B cell (primary cell): ENCODE measurements at regions not wholly inside any gene's neighbourhood (a gene's known extent, or its start where the extent isn't known, plus 50 kb on each side); places are given as distances from the start of the nearest gene placed in this dataset.

Experiments
- ATAC-seq: fragments of 200-7000 bp; cut with Tn5 transposase; one replicate; pipeline ENCODE4 v1.10.0; 2021; ENCODE audit warnings: low read depth, mild to moderate bottlenecking, moderate number of reproducible peaks, moderate library complexity
- CTCF ChIA-PET: fragments of 350-600 bp; sonication (Branson Sonifier 250); formaldehyde crosslinking; loops from one replicate; lab custom pipeline; 2021; ENCODE audit warnings: antibody characterized with exemption, inconsistent platforms; lab: Charles Lee
- POLR2A ChIA-PET: fragments of 350-600 bp; sonication (Branson Sonifier 250); formaldehyde crosslinking; loops from one replicate; lab custom pipeline; 2021; ENCODE audit warnings: antibody characterized with exemption; lab: Charles Lee
- DNase-seq: peaks from one replicate; pipeline ENCODE4 v3.0.0; 2013
- H2AFZ ChIP-seq: 2 replicates; pipeline ENCODE4 v1.6.1; 2012; ENCODE audit warnings: mild to moderate bottlenecking, low read depth, low read length; ENCODE audit not compliant: insufficient read depth, poor library complexity, severe bottlenecking
- H3K27ac ChIP-seq, 2 donors: 1 replicate in 1 of 2; 2 replicates in 1 of 2; pipeline ENCODE4 v1.5.1; 2012 to 2013; ENCODE audit warnings: low read length in 2 of 2, mild to moderate bottlenecking in 2 of 2, moderate library complexity in 1 of 2
- H3K27me3 ChIP-seq, 4 experiments: fragments of 200-600 bp in 1 of 4; sonication (generic) in 1 of 4; replicated peaks in 1 of 4; 1 replicate in 2 of 4; 2 replicates in 2 of 4; pipeline versions ENCODE4 v1.6.1 to v1.7.0; 2013 to 2016; ENCODE audit warnings: low read length in 3 of 4, mild to moderate bottlenecking in 2 of 4, mixed read lengths in 1 of 4, moderate library complexity in 1 of 4; ENCODE audit not compliant: insufficient read depth in 4 of 4, control insufficient read depth in 3 of 4; ENCODE audit errors: control extremely low read depth in 1 of 4
- H3K36me3 ChIP-seq, 2 experiments: replicated peaks in 1 of 2; 1 replicate in 1 of 2; 2 replicates in 1 of 2; pipeline versions ENCODE4 v1.6.1 to v1.7.1; 2013; ENCODE audit warnings: low read length in 1 of 2; ENCODE audit not compliant: insufficient read depth in 2 of 2, control insufficient read depth in 1 of 2; ENCODE audit errors: control extremely low read depth in 1 of 2, extremely low read depth in 1 of 2
- H3K4me1 ChIP-seq, 2 donors: fragments of 200-600 bp in 1 of 2; sonication (generic) in 1 of 2; 1 replicate in 1 of 2; 2 replicates in 1 of 2; pipeline versions ENCODE4 v1.5.1 to v1.6.1; 2013 to 2017; ENCODE audit warnings: low read length in 2 of 2; ENCODE audit not compliant: control insufficient read depth in 2 of 2, insufficient read depth in 2 of 2
- H3K4me2 ChIP-seq: replicated peaks from 2 replicates; pipeline ENCODE3; 2012; ENCODE audit warnings: mild to moderate bottlenecking, low read depth, low read length; ENCODE audit not compliant: poor library complexity, severe bottlenecking
- H3K4me3 ChIP-seq, 5 experiments: fragments of 200-600 bp in 1 of 5; sonication (generic) in 1 of 5; 1 replicate in 3 of 5; 2 replicates in 2 of 5; pipeline versions ENCODE4 v1.5.1 to v1.7.0; 2011 to 2016; ENCODE audit warnings: low read length in 4 of 5, mild to moderate bottlenecking in 4 of 5, low read depth in 2 of 5, control low read depth in 1 of 5, moderate library complexity in 1 of 5; ENCODE audit not compliant: insufficient read depth in 1 of 5; ENCODE audit errors: control extremely low read depth in 1 of 5, extremely low read depth in 1 of 5
- H3K79me2 ChIP-seq: fragments of 200-600 bp; sonication (generic); one replicate; pipeline ENCODE4 v1.6.0; 2016; ENCODE audit warnings: low read length; ENCODE audit not compliant: control insufficient read depth, insufficient read depth
- H3K9ac ChIP-seq: fragments of 200-600 bp; sonication (generic); 2 replicates; pipeline ENCODE4 v1.6.1; 2017; ENCODE audit warnings: mild to moderate bottlenecking, low read length, moderate library complexity
- H3K9me3 ChIP-seq, 3 donors: one replicate each; pipeline versions ENCODE4 v1.6.1 to v1.7.1; 2013; ENCODE audit warnings: low read length in 2 of 3; ENCODE audit not compliant: control insufficient read depth in 2 of 3, insufficient read depth in 1 of 3; ENCODE audit errors: control extremely low read depth in 1 of 3
- H4K20me1 ChIP-seq: 2 replicates; pipeline ENCODE4 v1.6.0; 2012; ENCODE audit warnings: mild to moderate bottlenecking, low read length; ENCODE audit not compliant: insufficient read depth, control insufficient read depth, poor library complexity, severe bottlenecking
- H3K27ac Mint-ChIP-seq: one replicate; pipeline ENCODE4 v1.8.0; 2021; ENCODE audit warnings: mixed read lengths
- H3K27me3 Mint-ChIP-seq: one replicate; pipeline ENCODE4 v1.8.0; 2021; ENCODE audit warnings: mixed read lengths
- H3K4me1 Mint-ChIP-seq: one replicate; pipeline ENCODE4 v1.8.0; 2021; ENCODE audit warnings: mixed read lengths
- H3K4me3 Mint-ChIP-seq: one replicate; pipeline ENCODE4 v1.8.0; 2021; ENCODE audit warnings: mixed read lengths
- H3K9me3 Mint-ChIP-seq: one replicate; pipeline ENCODE4 v1.8.0; 2022; ENCODE audit warnings: mixed read lengths; ENCODE audit not compliant: insufficient read depth
- CTCF ChIP-seq: fragments of 200-600 bp; IDR thresholded peaks from one replicate; pipeline ENCODE4 v1.8.0; 2022; ENCODE audit warnings: antibody characterized with exemption, mild to moderate bottlenecking
- EZH2 ChIP-seq: IDR thresholded peaks from 2 replicates; pipeline ENCODE4 v1.6.1; 2012; ENCODE audit warnings: borderline replicate concordance, low read depth, mild to moderate bottlenecking, moderate library complexity, low read length; ENCODE audit not compliant: insufficient read depth, poor library complexity, severe bottlenecking
- WGBS: methylation state at CpG from one replicate; pipeline ENCODE4 v1.1.5; 2013; ENCODE audit warnings: missing lambda C conversion rate; ENCODE audit not compliant: insufficient coverage; 5-methylcytosine and 5-hydroxymethylcytosine counted together
- intact Hi-C: fragments of 100-400 bp; cut with micrococcal nuclease; formaldehyde crosslinking; loops from one replicate; pipeline ENCODE4 v1.10.0; 2022

GRCh38 chr12:68416350-68416749 is 84.2 kb upstream of the MDM1 start:
- CTCF ChIA-PET: no interaction called here
- WGBS: 95% methylated on average over 4 of the region's 6 CpGs

GRCh38 chr12:68416826-68417225 is 84.7 kb upstream of the MDM1 start:
- no peaks in the 10 kb centered on the region for H3K79me2 ChIP-seq
- no peak overlapping the region for H3K27ac ChIP-seq
- Mint-ChIP-seq H3K27ac (no peak overlapping the region), H3K27me3 (no peaks in the 10 kb centered on the region), H3K9me3 (no peaks in the 10 kb centered on the region), H3K4me3 (no peak overlapping the region), H3K4me1 (peaks cover 26% of the 10 kb centered on the region)
- intact Hi-C loops: loop anchor here (5.0 kb wide), 1 partner anchor 50 kb away; no protein-coding TSS in a partner anchor
- ChIA-PET POLR2A (interaction anchor here (0.7 kb wide), 1 partner anchor 152 kb away, joined by 6 read pairs; no protein-coding TSS in a partner anchor), CTCF (no interaction called here)
- H3K27me3 ChIP-seq: no peaks in the 10 kb centered on the region
- no peaks in the 10 kb centered on the region for H3K36me3 ChIP-seq
- no peak overlapping the region for H3K4me2 ChIP-seq
- H3K4me3 ChIP-seq: no peak overlapping the region
- DNase-seq (no peak), ATAC-seq (no peak)
- WGBS: no CpG with 5 or more reads among the region's 5 CpGs
- H3K4me1 ChIP-seq: peaks cover 5 to 9% of the 10 kb centered on the region in 2 donors
- TF ChIP-seq CTCF: no peak
- no peak for TF ChIP-seq EZH2
- no peaks in the 10 kb centered on the region for H4K20me1 ChIP-seq
- no peak overlapping the region for H2AFZ ChIP-seq
- no peaks in the 10 kb centered on the region for H3K9me3 ChIP-seq
- no peak overlapping the region for H3K9ac ChIP-seq

More at GRCh38 chr12:68416350-68416749, 84.2 kb upstream of the MDM1 start:
- Mint-ChIP-seq H3K9me3 (no peaks in the 10 kb centered on the region), H3K4me3 (no peak overlapping the region), H3K27ac (no peak overlapping the region), H3K4me1 (peaks cover 26% of the 10 kb centered on the region), H3K27me3 (no peaks in the 10 kb centered on the region)
- Histone ChIP-seq H3K9ac (no peak overlapping the region), H3K4me3 (no peak overlapping the region), H3K36me3 (no peaks in the 10 kb centered on the region), H3K9me3 (no peaks in the 10 kb centered on the region), H3K27me3 (no peaks in the 10 kb centered on the region), H3K79me2 (no peaks in the 10 kb centered on the region), H3K4me2 (no peak overlapping the region), H4K20me1 (no peaks in the 10 kb centered on the region), H3K4me1 (peaks cover 5 to 9% of the 10 kb centered on the region in 2 donors), H3K27ac (no peak overlapping the region), H2AFZ (no peak overlapping the region)
- intact Hi-C loops: loop anchor here (5.0 kb wide), 1 partner anchor 49 kb away; no protein-coding TSS in a partner anchor
- no peak for TF ChIP-seq EZH2
- TF ChIP-seq CTCF: no peak
- POLR2A ChIA-PET: no interaction called here
- DNase-seq (no peak), ATAC-seq (no peak)
